Esophagus (tissue), 2 donors: ENCODE measurements at regions not wholly inside any gene's neighbourhood (a gene's known extent, or its start where the extent isn't known, plus 50 kb on each side); places are given as distances from the start of the nearest gene placed in this dataset.
"Not testable (repeated sequence)": the region's sequence is repeated elsewhere in the genome, so short reads cannot be mapped to it uniquely, and the experiment has no call there.

Source experiments
- H3K27ac ChIP-seq, 2 donors: one replicate each; pipeline ENCODE4 v1.5.1; 2013; ENCODE audit warnings: low read depth in 2 of 2, mild to moderate bottlenecking in 2 of 2, inconsistent platforms in 1 of 2, low read length in 1 of 2, moderate library complexity in 1 of 2
- H3K27me3 ChIP-seq, 2 donors: one replicate each; pipeline ENCODE4 v1.6.1; 2013; ENCODE audit warnings: low read length in 2 of 2, control low read depth in 1 of 2, mild to moderate bottlenecking in 1 of 2; ENCODE audit not compliant: insufficient read depth in 2 of 2, control insufficient read depth in 1 of 2
- H3K36me3 ChIP-seq, 2 donors: one replicate each; pipeline ENCODE4 v1.6.1; 2013; ENCODE audit warnings: low read length in 1 of 2; ENCODE audit not compliant: control insufficient read depth in 2 of 2, insufficient read depth in 2 of 2
- H3K4me1 ChIP-seq, 2 donors: one replicate each; pipeline ENCODE4 v1.6.1; 2013; ENCODE audit warnings: low read length in 1 of 2; ENCODE audit not compliant: control insufficient read depth in 2 of 2, insufficient read depth in 2 of 2
- H3K4me3 ChIP-seq, 2 donors: one replicate each; pipeline ENCODE4 v1.5.1; 2013; ENCODE audit warnings: low read length in 2 of 2, mild to moderate bottlenecking in 2 of 2, low read depth in 1 of 2, moderate library complexity in 1 of 2
- H3K9me3 ChIP-seq, 2 donors: one replicate each; pipeline ENCODE4 v1.6.1; 2013; ENCODE audit warnings: mild to moderate bottlenecking in 2 of 2, low read depth in 1 of 2, low read length in 1 of 2, moderate library complexity in 1 of 2; ENCODE audit not compliant: control insufficient read depth in 2 of 2, insufficient read depth in 1 of 2
- WGBS, 2 donors: extraction: QIAGEN DNeasy Blood & Tissue Kit; methylation state at CpG; one replicate each; pipeline ENCODE4 v1.1.7; 2013; 5-methylcytosine and 5-hydroxymethylcytosine counted together
- donor health status: healthy with polysubstance abuse.
- donor health status: Bipolar disorder and iron deficiency.

DNA sequence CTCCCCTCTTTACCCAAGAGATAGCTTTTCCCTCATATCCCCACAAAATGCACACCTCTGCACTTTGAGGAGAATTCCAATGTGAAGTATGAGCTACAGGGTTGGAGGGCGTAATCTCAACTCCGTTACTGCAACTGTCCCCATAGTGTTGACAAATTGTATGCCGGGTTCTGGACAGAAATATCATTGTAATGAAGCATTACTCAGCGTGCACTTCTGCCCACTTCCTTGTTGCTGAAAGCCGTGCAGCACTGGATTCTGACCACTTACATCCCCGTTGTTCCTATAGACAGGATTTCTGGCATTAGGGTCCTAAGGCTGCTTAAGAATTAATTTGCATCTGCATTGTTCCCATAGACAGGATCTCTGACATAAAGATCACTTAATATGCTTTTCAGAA lies 205.6 kb downstream of the RHOU start:
- no peaks in the 10 kb centered on the region for H3K27me3 ChIP-seq
- 75 to 79% methylated on average over 6 of the region's 6 CpGs for WGBS, 2 donors
- no peak overlapping the region for H3K27ac ChIP-seq
- H3K4me3 ChIP-seq: no peak overlapping the region
- H3K9me3 ChIP-seq: no peaks in the 10 kb centered on the region
- peaks cover 0 to 3% of the 10 kb centered on the region in 2 donors for H3K4me1 ChIP-seq
- no peaks in the 10 kb centered on the region for H3K36me3 ChIP-seq

DNA sequence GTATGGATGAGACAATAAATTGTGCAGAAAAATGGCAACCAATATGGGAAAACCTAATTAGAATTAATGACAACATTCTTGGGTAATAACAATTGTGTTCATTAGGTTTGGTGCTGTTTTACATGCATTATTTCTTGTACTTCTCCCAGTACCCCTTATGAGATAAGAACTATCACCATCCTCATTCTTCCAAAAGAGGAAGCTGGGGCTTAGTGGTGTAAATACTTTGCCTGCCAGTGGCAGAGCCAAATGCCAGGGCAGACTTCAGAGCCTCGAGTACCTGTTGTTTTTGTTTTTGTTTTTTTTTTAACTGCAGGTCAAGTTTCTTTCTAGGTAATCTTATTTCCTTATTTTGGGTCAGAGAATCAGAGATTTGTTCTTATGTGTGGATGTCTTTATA lies 206.4 kb downstream of the RHOU start:
- Histone ChIP-seq H3K36me3 (no peaks in the 10 kb centered on the region), H3K4me3 (no peak overlapping the region), H3K27me3 (no peaks in the 10 kb centered on the region), H3K9me3 (no peaks in the 10 kb centered on the region), H3K4me1 (peaks cover 0 to 3% of the 10 kb centered on the region in 2 donors), H3K27ac (no peak overlapping the region)
- 58 to 65% methylated on average over 1 of the region's 1 CpG for WGBS, 2 donors

- Histone ChIP-seq H3K36me3 (no peaks in the 10 kb centered on the region), H3K4me3 (no peak overlapping the region), H3K27me3 (no peaks in the 10 kb centered on the region), H3K4me1 (peaks cover 0 to 3% of the 10 kb centered on the region in 2 donors), H3K27ac (no peak overlapping the region), H3K9me3 (no peaks in the 10 kb centered on the region)
- 95 to 96% methylated on average over 4 of the region's 4 CpGs for WGBS, 2 donors
Observed at GRCh38 chr1:228943436-228943835, 208.2 kb downstream of the RHOU start.

- Histone ChIP-seq H3K9me3 (no peaks in the 10 kb centered on the region), H3K36me3 (no peaks in the 10 kb centered on the region), H3K4me1 (peaks cover 0 to 3% of the 10 kb centered on the region in 2 donors), H3K27me3 (no peaks in the 10 kb centered on the region), H3K4me3 (no peak overlapping the region), H3K27ac (no peak overlapping the region)
- WGBS, 2 donors: 91 to 94% methylated on average over 2 of the region's 2 CpGs
Observed at GRCh38 chr1:228944296-228944695, 209.0 kb downstream of the RHOU start.

- no peak overlapping the region for H3K27ac ChIP-seq
- H3K9me3 ChIP-seq: no peaks in the 10 kb centered on the region
- H3K36me3 ChIP-seq: no peaks in the 10 kb centered on the region
- 70 to 76% methylated on average over 5 of the region's 5 CpGs for WGBS, 2 donors
- no peaks in the 10 kb centered on the region for H3K27me3 ChIP-seq
- peaks cover 0 to 3% of the 10 kb centered on the region in 2 donors for H3K4me1 ChIP-seq
- H3K4me3 ChIP-seq: no peak overlapping the region
Observed at GRCh38 chr1:228944935-228945371, 209.7 kb downstream of the RHOU start.

- Histone ChIP-seq H3K4me1 (peaks cover 0 to 3% of the 10 kb centered on the region in 2 donors), H3K27ac (no peak overlapping the region), H3K36me3 (no peaks in the 10 kb centered on the region), H3K27me3 (no peaks in the 10 kb centered on the region), H3K4me3 (no peak overlapping the region), H3K9me3 (no peaks in the 10 kb centered on the region)
- WGBS, 2 donors: 94 to 96% methylated on average over 3 of the region's 3 CpGs
Observed at GRCh38 chr1:228945885-228946284, 210.6 kb downstream of the RHOU start.

- WGBS, 2 donors: 65 to 66% methylated on average over 9 of the region's 9 CpGs
- H3K36me3 ChIP-seq, H3K9me3 ChIP-seq, H3K4me1 ChIP-seq, H3K4me3 ChIP-seq, H3K27ac ChIP-seq, H3K27me3 ChIP-seq: not testable (repeated sequence)
Observed at GRCh38 chr1:228949617-228950016, 214.3 kb downstream of the RHOU start.

GRCh38 chr1:228953207-228953606 lies 217.9 kb downstream of the RHOU start:
- Histone ChIP-seq H3K4me3 (no peak overlapping the region), H3K27me3 (no peaks in the 10 kb centered on the region), H3K36me3 (no peaks in the 10 kb centered on the region), H3K9me3 (no peaks in the 10 kb centered on the region), H3K27ac (no peak overlapping the region), H3K4me1 (no peaks in the 10 kb centered on the region)
- WGBS, 2 donors: 88 to 92% methylated on average over 4 of the region's 4 CpGs

- H3K27me3 ChIP-seq, H3K4me3 ChIP-seq, H3K9me3 ChIP-seq, H3K36me3 ChIP-seq, H3K27ac ChIP-seq, H3K4me1 ChIP-seq: not testable (repeated sequence)
- WGBS, 2 donors: 87 to 88% methylated on average over 11 of the region's 11 CpGs
Observed at GRCh38 chr1:228953808-228954207, 218.5 kb downstream of the RHOU start.

DNA sequence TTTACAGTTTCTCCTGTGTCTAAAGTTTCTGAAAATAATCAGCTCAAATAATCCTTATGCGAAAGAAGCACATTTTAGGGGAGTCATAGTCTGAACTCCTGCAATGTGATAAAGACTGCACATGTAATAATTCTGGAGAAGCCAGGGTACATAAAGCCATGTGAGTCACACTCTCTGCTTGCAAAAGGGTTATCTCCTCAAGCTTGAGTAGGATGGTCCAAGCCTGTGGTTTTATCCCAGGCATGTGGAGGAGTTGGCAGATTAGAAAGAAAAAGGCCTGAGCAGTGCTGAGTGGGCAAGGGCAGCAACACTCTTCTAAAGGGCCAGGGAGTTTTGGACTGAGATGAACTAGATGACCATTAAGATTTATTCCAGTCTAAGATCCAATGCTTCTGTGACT lies 220.4 kb downstream of the RHOU start:
- 93 to 97% methylated on average over 1 of the region's 1 CpG for WGBS, 2 donors
- H3K36me3 ChIP-seq: no peaks in the 10 kb centered on the region
- no peaks in the 10 kb centered on the region for H3K4me1 ChIP-seq
- H3K27me3 ChIP-seq: peaks cover 0 to 3% of the 10 kb centered on the region in 2 donors
- H3K27ac ChIP-seq: no peak overlapping the region
- H3K9me3 ChIP-seq: no peaks in the 10 kb centered on the region
- no peak overlapping the region for H3K4me3 ChIP-seq
